ENCODE measurements at regions not wholly inside any gene's neighbourhood (a gene's known extent, or its start where the extent isn't known, plus 50 kb on each side); places are given as distances from the start of the nearest gene placed in this dataset.

- TF ChIP-seq CTCF (IDR thresholded peaks at IDR 0.05; ENCODE audit: partially characterized antibody, unreplicated experiment) = no peak
- Mint-ChIP-seq H3K27me3 (ENCODE audit: unreplicated experiment) (peaks cover 6% of the 10 kb centered on the region), H3K4me3 (ENCODE audit: unreplicated experiment) (no peak overlapping the region), H3K9me3 (ENCODE audit: unreplicated experiment) (no peaks in the 10 kb centered on the region), H3K27ac (ENCODE audit: unreplicated experiment) (no peak overlapping the region), H3K36me3 (ENCODE audit: unreplicated experiment) (no peaks in the 10 kb centered on the region), H3K4me1 (ENCODE audit: low read depth, unreplicated experiment) (peaks cover 3% of the 10 kb centered on the region)
- DNase-seq = no peak
Observed at GRCh38 chr11:113534625-113535024, 59.4 kb upstream of the DRD2 start.

GRCh38 chr11:113533425-113533698 is 58.2 kb upstream of the DRD2 start:
- no peak for DNase-seq
- H3K9me3 Mint-ChIP-seq (ENCODE audit: unreplicated experiment) = no peaks in the 10 kb centered on the region
- no peak overlapping the region for H3K4me3 Mint-ChIP-seq (ENCODE audit: unreplicated experiment)
- no peak for TF ChIP-seq CTCF (IDR thresholded peaks at IDR 0.05; ENCODE audit: partially characterized antibody, unreplicated experiment)
- H3K27ac Mint-ChIP-seq (ENCODE audit: unreplicated experiment) = no peak overlapping the region
- H3K27me3 Mint-ChIP-seq (ENCODE audit: unreplicated experiment) = peaks cover 6% of the 10 kb centered on the region
- H3K36me3 Mint-ChIP-seq (ENCODE audit: unreplicated experiment) = no peaks in the 10 kb centered on the region
- H3K4me1 Mint-ChIP-seq (ENCODE audit: low read depth, unreplicated experiment) = peaks cover 3% of the 10 kb centered on the region

GRCh38 chr11:113532697-113533424 is 57.7 kb upstream of the DRD2 start:
- Mint-ChIP-seq H3K4me3 (ENCODE audit: unreplicated experiment) (no peak overlapping the region), H3K27ac (ENCODE audit: unreplicated experiment) (no peak overlapping the region), H3K27me3 (ENCODE audit: unreplicated experiment) (peaks cover 2% of the 10 kb centered on the region), H3K4me1 (ENCODE audit: low read depth, unreplicated experiment) (peaks cover 3% of the 10 kb centered on the region), H3K9me3 (ENCODE audit: unreplicated experiment) (no peaks in the 10 kb centered on the region), H3K36me3 (ENCODE audit: unreplicated experiment) (no peaks in the 10 kb centered on the region)
- peak; percentile 88 for TF ChIP-seq CTCF (IDR thresholded peaks at IDR 0.05; ENCODE audit: partially characterized antibody, unreplicated experiment)
- DNase-seq = peak; percentile 88

- no peaks in the 10 kb centered on the region for H3K9me3 Mint-ChIP-seq (ENCODE audit: unreplicated experiment)
- H3K27ac Mint-ChIP-seq (ENCODE audit: unreplicated experiment) = no peak overlapping the region
- H3K4me3 Mint-ChIP-seq (ENCODE audit: unreplicated experiment) = no peak overlapping the region
- no peaks in the 10 kb centered on the region for H3K36me3 Mint-ChIP-seq (ENCODE audit: unreplicated experiment)
- no peak for TF ChIP-seq CTCF (IDR thresholded peaks at IDR 0.05; ENCODE audit: partially characterized antibody, unreplicated experiment)
- H3K27me3 Mint-ChIP-seq (ENCODE audit: unreplicated experiment) = no peaks in the 10 kb centered on the region
- peaks cover 3% of the 10 kb centered on the region for H3K4me1 Mint-ChIP-seq (ENCODE audit: low read depth, unreplicated experiment)
- DNase-seq = no peak
Observed at GRCh38 chr11:113531575-113532451, 56.6 kb upstream of the DRD2 start.

GRCh38 chr11:113531083-113531482 is 55.9 kb upstream of the DRD2 start:
- no peak for TF ChIP-seq CTCF (IDR thresholded peaks at IDR 0.05; ENCODE audit: partially characterized antibody, unreplicated experiment)
- Mint-ChIP-seq H3K36me3 (ENCODE audit: unreplicated experiment) (no peaks in the 10 kb centered on the region), H3K4me1 (ENCODE audit: low read depth, unreplicated experiment) (peaks cover 3% of the 10 kb centered on the region), H3K4me3 (ENCODE audit: unreplicated experiment) (no peak overlapping the region), H3K27ac (ENCODE audit: unreplicated experiment) (no peak overlapping the region), H3K9me3 (ENCODE audit: unreplicated experiment) (no peaks in the 10 kb centered on the region), H3K27me3 (ENCODE audit: unreplicated experiment) (no peaks in the 10 kb centered on the region)
- DNase-seq = no peak
